Hematopoietic multipotent progenitor cell treated with erythropoietin and hydrocortisone succinate and interleukin-3 and kit ligand, for 15 days (in vitro differentiated cells): ENCODE measurements at regions not wholly inside any gene's neighbourhood (a gene's known extent, or its start where the extent isn't known, plus 50 kb on each side); places are given as distances from the start of the nearest gene placed in this dataset.

ENCODE experiments used
- DNase-seq: peaks from one replicate; pipeline ENCODE4 v3.0.0-alpha.2; 2015; ENCODE audit warnings: low spot score

GRCh38 chr2:239765076-239765845 is 259.9 kb downstream of the NDUFA10 start:
- no peak for DNase-seq

GRCh38 chr2:239763433-239764097 is 261.6 kb downstream of the NDUFA10 start:
- no peak for DNase-seq

GRCh38 chr2:239762655-239763269 is 262.4 kb downstream of the NDUFA10 start:
- DNase-seq: no peak

- DNase-seq: no peak
Observed at GRCh38 chr2:239762106-239762505, 263.0 kb downstream of the NDUFA10 start.

GRCh38 chr2:239760596-239760995 is 264.5 kb downstream of the NDUFA10 start:
- no peak for DNase-seq

GRCh38 chr2:239758279-239758877 is 266.8 kb downstream of the NDUFA10 start:
- DNase-seq: no peak

GRCh38 chr2:239756790-239757760 is 268.1 kb downstream of the NDUFA10 start:
- DNase-seq: no peak

- DNase-seq: no peak
Observed at GRCh38 chr2:239756031-239756789, 268.9 kb downstream of the NDUFA10 start.

- no peak for DNase-seq
Observed at GRCh38 chr2:239753401-239753837, 271.7 kb downstream of the NDUFA10 start.

- DNase-seq: no peak
Observed at GRCh38 chr2:239752951-239753350, 272.2 kb downstream of the NDUFA10 start.

GRCh38 chr2:239751679-239752355 is 273.3 kb downstream of the NDUFA10 start:
- DNase-seq: no peak

GRCh38 chr2:239750929-239751678 is 274.0 kb downstream of the NDUFA10 start:
- no peak for DNase-seq

GRCh38 chr2:239750045-239750835 is 274.9 kb downstream of the NDUFA10 start:
- no peak for DNase-seq

GRCh38 chr2:239749272-239749873 is 275.8 kb downstream of the NDUFA10 start:
- no peak for DNase-seq

- DNase-seq: no peak
Observed at GRCh38 chr2:239748811-239749210, 276.3 kb downstream of the NDUFA10 start.

- DNase-seq: no peak
Observed at GRCh38 chr2:239747771-239748170, 277.4 kb downstream of the NDUFA10 start.

GRCh38 chr2:239747274-239747673 is 277.9 kb downstream of the NDUFA10 start:
- no peak for DNase-seq
